Activated naive CD8-positive, alpha-beta T cell treated with anti-CD3 and anti-CD28 coated beads, Interleukin-2, amount 10 ng/mL, durations not matched to agents 7 days and 5 days (primary cell): ENCODE measurements at regions not wholly inside any gene's neighbourhood (a gene's known extent, or its start where the extent isn't known, plus 50 kb on each side); places are given as distances from the start of the nearest gene placed in this dataset.

Experiments used
- ATAC-seq: fragments of 150-1000 bp; cut with Tn5 transposase; one replicate; pipeline ENCODE4 v1.10.0; 2021; ENCODE audit warnings: low read depth, moderate library complexity
- POLR2A ChIA-PET: fragments of 350-600 bp; sonication (Branson Sonifier 250); formaldehyde crosslinking; loops from one replicate; lab custom pipeline; 2021; ENCODE audit warnings: antibody characterized with exemption; lab: Charles Lee
- DNase-seq: peaks from one replicate; pipeline ENCODE4 v3.0.0; 2021
- H3K27ac Mint-ChIP-seq: one replicate; pipeline ENCODE4 v1.8.0; 2022; ENCODE audit warnings: mild to moderate bottlenecking, mixed read lengths
- H3K27me3 Mint-ChIP-seq: one replicate; pipeline ENCODE4 v1.8.0; 2022; ENCODE audit warnings: mild to moderate bottlenecking, moderate library complexity, mixed read lengths
- H3K36me3 Mint-ChIP-seq: one replicate; pipeline ENCODE4 v1.8.0; 2021; ENCODE audit warnings: mild to moderate bottlenecking, mixed read lengths
- H3K4me1 Mint-ChIP-seq: one replicate; pipeline ENCODE4 v1.8.0; 2021; ENCODE audit warnings: mixed read lengths
- H3K4me3 Mint-ChIP-seq: one replicate; pipeline ENCODE4 v1.8.0; 2022; ENCODE audit warnings: mild to moderate bottlenecking, moderate library complexity, mixed read lengths
- H3K9me3 Mint-ChIP-seq: one replicate; pipeline ENCODE4 v1.8.0; 2021; ENCODE audit warnings: mixed read lengths

GRCh38 chr2:217735034-217735433 is 267.8 kb downstream of the TNS1 start:
- no peaks in the 10 kb centered on the region for H3K9me3 Mint-ChIP-seq
- peak overlapping the region; percentile 75 for H3K27ac Mint-ChIP-seq
- H3K4me3 Mint-ChIP-seq, result peak overlapping the region; percentile 2
- H3K4me1 Mint-ChIP-seq, result peaks cover 23% of the 10 kb centered on the region
- ATAC-seq (peak; percentile 88), DNase-seq (no peak)
- POLR2A ChIA-PET, result no interaction called here
- H3K36me3 Mint-ChIP-seq, result peaks cover 5% of the 10 kb centered on the region
- no peaks in the 10 kb centered on the region for H3K27me3 Mint-ChIP-seq

- Mint-ChIP-seq H3K27me3 (no peaks in the 10 kb centered on the region), H3K4me1 (peaks cover 23% of the 10 kb centered on the region)
- ATAC-seq, result no peak
These were observed 269.3 kb downstream of the TNS1 start for GRCh38 chr2:217733461-217733860.

GRCh38 chr2:217732992-217733391 is 269.8 kb downstream of the TNS1 start:
- Mint-ChIP-seq H3K4me1 (peaks cover 23% of the 10 kb centered on the region), H3K27ac (no peak overlapping the region), H3K36me3 (peaks cover 5% of the 10 kb centered on the region), H3K9me3 (no peaks in the 10 kb centered on the region), H3K4me3 (no peak overlapping the region), H3K27me3 (no peaks in the 10 kb centered on the region)
- POLR2A ChIA-PET, result interaction anchor here (1.2 kb wide), 1 partner anchor 9 kb away, joined by 3 read pairs; no protein-coding TSS in a partner anchor
- no peak for DNase-seq
- ATAC-seq, result no peak

More at GRCh38 chr2:217733461-217733860, 269.3 kb downstream of the TNS1 start:
- Mint-ChIP-seq H3K27ac (peak overlapping the region; percentile 46), H3K36me3 (peaks cover 5% of the 10 kb centered on the region), H3K9me3 (no peaks in the 10 kb centered on the region), H3K4me3 (no peak overlapping the region)
- POLR2A ChIA-PET, result no interaction called here
- no peak for DNase-seq

- POLR2A ChIA-PET, result interaction anchor here (1.2 kb wide), 1 partner anchor 8 kb away, joined by 3 read pairs; no protein-coding TSS in a partner anchor
- Mint-ChIP-seq H3K27ac (no peak overlapping the region), H3K4me1 (peaks cover 19% of the 10 kb centered on the region), H3K9me3 (no peaks in the 10 kb centered on the region), H3K36me3 (peaks cover 5% of the 10 kb centered on the region), H3K27me3 (no peaks in the 10 kb centered on the region), H3K4me3 (no peak overlapping the region)
- ATAC-seq (no peak), DNase-seq (no peak)
These were observed 271.0 kb downstream of the TNS1 start for GRCh38 chr2:217731805-217732204.

- Mint-ChIP-seq H3K36me3 (peaks cover 3% of the 10 kb centered on the region), H3K4me1 (peaks cover 9% of the 10 kb centered on the region), H3K4me3 (no peak overlapping the region), H3K27me3 (no peaks in the 10 kb centered on the region), H3K27ac (no peak overlapping the region), H3K9me3 (no peaks in the 10 kb centered on the region)
- ATAC-seq (no peak), DNase-seq (no peak)
- POLR2A ChIA-PET, result no interaction called here
These were observed 273.3 kb downstream of the TNS1 start for GRCh38 chr2:217729421-217730053.

- Mint-ChIP-seq H3K4me3 (no peak overlapping the region), H3K27ac (no peak overlapping the region), H3K36me3 (no peaks in the 10 kb centered on the region), H3K4me1 (peaks cover 4% of the 10 kb centered on the region), H3K27me3 (no peaks in the 10 kb centered on the region), H3K9me3 (no peaks in the 10 kb centered on the region)
- POLR2A ChIA-PET, result no interaction called here
- no peak for ATAC-seq
- DNase-seq, result no peak
These were observed 275.0 kb downstream of the TNS1 start for GRCh38 chr2:217727801-217728200.

- Mint-ChIP-seq H3K9me3 (no peaks in the 10 kb centered on the region), H3K36me3 (no peaks in the 10 kb centered on the region)
- POLR2A ChIA-PET, result no interaction called here
These were observed 277.4 kb downstream of the TNS1 start for GRCh38 chr2:217725409-217725808.

GRCh38 chr2:217724471-217724870 is 278.3 kb downstream of the TNS1 start:
- Mint-ChIP-seq H3K4me1 (no peaks in the 10 kb centered on the region), H3K4me3 (no peak overlapping the region), H3K27me3 (no peaks in the 10 kb centered on the region), H3K36me3 (no peaks in the 10 kb centered on the region), H3K27ac (no peak overlapping the region), H3K9me3 (no peaks in the 10 kb centered on the region)
- ATAC-seq (no peak), DNase-seq (no peak)
- POLR2A ChIA-PET, result no interaction called here

More at GRCh38 chr2:217725409-217725808, 277.4 kb downstream of the TNS1 start:
- H3K27me3 Mint-ChIP-seq, result no peaks in the 10 kb centered on the region
- no peaks in the 10 kb centered on the region for H3K4me1 Mint-ChIP-seq
- no peak for DNase-seq
- no peak overlapping the region for H3K4me3 Mint-ChIP-seq
- no peak overlapping the region for H3K27ac Mint-ChIP-seq
- no peak for ATAC-seq

- DNase-seq (no peak), ATAC-seq (no peak)
- no peaks in the 10 kb centered on the region for H3K36me3 Mint-ChIP-seq
- no peak overlapping the region for H3K27ac Mint-ChIP-seq
- H3K4me3 Mint-ChIP-seq, result no peak overlapping the region
- H3K4me1 Mint-ChIP-seq, result no peaks in the 10 kb centered on the region
- H3K9me3 Mint-ChIP-seq, result no peaks in the 10 kb centered on the region
- POLR2A ChIA-PET, result interaction anchor here (1.5 kb wide), 1 partner anchor 9 kb away, joined by 3 read pairs; no protein-coding TSS in a partner anchor
- no peaks in the 10 kb centered on the region for H3K27me3 Mint-ChIP-seq
These were observed 278.8 kb downstream of the TNS1 start for GRCh38 chr2:217723981-217724380.

- Mint-ChIP-seq H3K27me3 (no peaks in the 10 kb centered on the region), H3K9me3 (no peaks in the 10 kb centered on the region), H3K36me3 (no peaks in the 10 kb centered on the region), H3K4me1 (no peaks in the 10 kb centered on the region), H3K27ac (no peak overlapping the region), H3K4me3 (no peak overlapping the region)
- no peak for ATAC-seq
- DNase-seq, result no peak
- POLR2A ChIA-PET, result interaction anchor here (1.5 kb wide), 1 partner anchor 10 kb away, joined by 3 read pairs; no protein-coding TSS in a partner anchor
These were observed 279.8 kb downstream of the TNS1 start for GRCh38 chr2:217722883-217723472.

- POLR2A ChIA-PET, result no interaction called here
- Mint-ChIP-seq H3K36me3 (peaks cover 1% of the 10 kb centered on the region), H3K9me3 (no peaks in the 10 kb centered on the region), H3K4me3 (no peak overlapping the region), H3K4me1 (no peaks in the 10 kb centered on the region), H3K27me3 (peaks cover 3% of the 10 kb centered on the region), H3K27ac (no peak overlapping the region)
- ATAC-seq (no peak), DNase-seq (no peak)
These were observed 285.1 kb downstream of the TNS1 start for GRCh38 chr2:217717646-217718045.

- ATAC-seq (no peak), DNase-seq (no peak)
- peaks cover 3% of the 10 kb centered on the region for H3K27me3 Mint-ChIP-seq
- no peak overlapping the region for H3K4me3 Mint-ChIP-seq
- no peak overlapping the region for H3K27ac Mint-ChIP-seq
- H3K36me3 Mint-ChIP-seq, result peaks cover 1% of the 10 kb centered on the region
- H3K4me1 Mint-ChIP-seq, result peaks cover 2% of the 10 kb centered on the region
- POLR2A ChIA-PET, result no interaction called here
- no peaks in the 10 kb centered on the region for H3K9me3 Mint-ChIP-seq
These were observed 287.3 kb downstream of the TNS1 start for GRCh38 chr2:217715484-217715883.

GRCh38 chr2:217714287-217714751 is 288.5 kb downstream of the TNS1 start:
- peaks cover 1% of the 10 kb centered on the region for H3K36me3 Mint-ChIP-seq
- POLR2A ChIA-PET, result no interaction called here
- H3K9me3 Mint-ChIP-seq, result no peaks in the 10 kb centered on the region
- H3K27ac Mint-ChIP-seq, result no peak overlapping the region
- H3K4me3 Mint-ChIP-seq, result no peak overlapping the region
- ATAC-seq, result no peak
- DNase-seq, result no peak
- H3K27me3 Mint-ChIP-seq, result peaks cover 3% of the 10 kb centered on the region
- H3K4me1 Mint-ChIP-seq, result peaks cover 2% of the 10 kb centered on the region
